ENCODE measurements at regions not wholly inside any gene's neighbourhood (a gene's known extent, or its start where the extent isn't known, plus 50 kb on each side); places are given as distances from the start of the nearest gene placed in this dataset.
"Not testable (repeated sequence)": the region's sequence is repeated elsewhere in the genome, so short reads cannot be mapped to it uniquely, and the experiment has no call there.

DNA sequence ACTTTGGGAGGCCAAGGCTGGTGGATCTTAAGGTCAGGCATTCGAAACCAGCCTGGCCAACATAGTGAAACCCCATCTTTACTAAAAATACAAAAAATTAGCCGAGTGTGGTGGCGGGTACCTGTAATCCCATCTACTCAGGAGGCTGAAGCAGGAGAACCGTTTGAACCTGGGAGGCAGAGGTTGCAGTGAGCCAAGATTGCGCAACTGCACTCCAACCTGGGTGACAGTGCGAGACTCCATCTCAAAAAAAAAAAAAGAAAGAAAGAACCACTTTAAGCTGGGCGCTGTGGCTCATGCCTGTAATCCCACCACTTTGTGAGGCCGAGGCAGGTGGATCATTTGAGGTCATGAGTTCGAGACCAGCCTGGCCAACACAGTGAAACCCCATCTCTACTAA lies 119.8 kb upstream of the NETO1 start:
- DNase-seq, H3K9me3 ChIP-seq, H3K4me3 ChIP-seq, H3K36me3 ChIP-seq, H3K27me3 ChIP-seq: not testable (repeated sequence)

DNA sequence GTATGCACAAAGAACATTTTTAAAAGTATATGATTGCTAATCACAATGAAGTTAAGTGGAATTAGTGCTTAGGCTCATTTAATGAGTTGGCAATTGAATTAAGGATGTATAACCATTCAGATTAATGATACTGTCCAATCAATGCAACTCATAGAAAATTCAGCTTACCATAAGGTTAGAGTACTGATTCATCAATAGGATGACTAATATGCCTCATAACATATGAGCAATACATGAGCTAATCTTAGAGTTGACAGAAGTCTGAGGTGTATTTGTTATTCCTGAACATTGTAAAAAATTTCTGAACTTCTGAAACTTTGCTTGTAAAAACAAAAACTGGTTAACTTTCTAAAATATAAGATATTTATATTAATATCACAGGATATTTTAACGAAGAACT lies 118.3 kb upstream of the NETO1 start:
- no peak for DNase-seq
- no peak overlapping the region for H3K4me3 ChIP-seq
- no peaks in the 10 kb centered on the region for H3K27me3 ChIP-seq
- peaks cover 6% of the 10 kb centered on the region for H3K9me3 ChIP-seq
- H3K36me3 ChIP-seq: no peaks in the 10 kb centered on the region

GRCh38 chr18:72985686-72986085 lies 117.9 kb upstream of the NETO1 start:
- Histone ChIP-seq H3K4me3 (no peak overlapping the region), H3K36me3 (no peaks in the 10 kb centered on the region), H3K27me3 (no peaks in the 10 kb centered on the region), H3K9me3 (peaks cover 6% of the 10 kb centered on the region)
- no peak for DNase-seq

GRCh38 chr18:72984290-72984689 lies 116.5 kb upstream of the NETO1 start:
- Histone ChIP-seq H3K4me3 (no peak overlapping the region), H3K27me3 (no peaks in the 10 kb centered on the region)
- DNase-seq: no peak

GRCh38 chr18:72973841-72974240 lies 106.1 kb upstream of the NETO1 start:
- no peak for DNase-seq
- no peaks in the 10 kb centered on the region for H3K27me3 ChIP-seq
- no peak overlapping the region for H3K4me3 ChIP-seq
- H3K36me3 ChIP-seq: no peaks in the 10 kb centered on the region
- H3K9me3 ChIP-seq: no peaks in the 10 kb centered on the region

More at GRCh38 chr18:72984290-72984689, 116.5 kb upstream of the NETO1 start:
- H3K36me3 ChIP-seq: no peaks in the 10 kb centered on the region
- peaks cover 6% of the 10 kb centered on the region for H3K9me3 ChIP-seq

DNA sequence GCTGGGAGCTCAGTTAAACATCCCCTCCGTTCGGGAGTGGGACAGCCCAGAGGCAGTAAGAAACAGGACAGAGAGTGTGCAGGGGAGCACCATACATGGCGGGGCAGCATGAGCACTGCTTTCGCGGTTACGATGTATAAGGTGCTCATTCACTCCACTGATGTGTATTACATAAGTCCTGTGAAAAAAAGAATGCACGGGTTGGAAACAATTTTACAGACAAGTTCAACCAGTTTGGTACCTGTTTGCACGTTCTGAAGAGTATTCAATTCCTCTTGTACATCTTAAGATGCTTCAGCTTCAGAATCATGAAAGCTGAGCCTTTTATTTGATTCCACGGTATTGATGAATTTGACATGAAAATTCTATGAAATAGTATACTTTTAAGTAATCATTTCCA lies 97.8 kb upstream of the NETO1 start:
- Histone ChIP-seq H3K27me3 (no peaks in the 10 kb centered on the region), H3K36me3 (no peaks in the 10 kb centered on the region), H3K4me3 (no peak overlapping the region), H3K9me3 (no peaks in the 10 kb centered on the region)
- no peak for DNase-seq

DNA sequence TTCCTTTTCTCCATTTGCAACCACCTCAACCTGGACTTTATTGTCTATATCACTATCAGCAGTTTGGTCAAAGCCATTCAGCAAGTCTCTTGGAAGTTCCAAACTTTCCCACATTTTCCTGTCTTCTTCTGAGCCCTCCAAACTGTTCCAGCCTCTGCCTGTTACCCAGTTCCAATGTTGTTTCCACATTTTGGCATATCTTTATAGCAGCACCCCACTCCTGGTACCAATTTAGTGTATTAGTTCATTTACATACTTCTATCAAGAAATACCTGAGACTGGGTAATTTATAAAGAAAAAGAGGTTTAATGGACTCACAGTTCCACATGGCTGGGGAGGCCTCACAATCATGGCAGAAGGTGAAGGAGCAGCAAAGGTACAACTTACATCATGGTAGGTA lies 90.4 kb upstream of the NETO1 start:
- not testable (repeated sequence) for H3K4me3 ChIP-seq, H3K9me3 ChIP-seq, H3K27me3 ChIP-seq, DNase-seq, H3K36me3 ChIP-seq

DNA sequence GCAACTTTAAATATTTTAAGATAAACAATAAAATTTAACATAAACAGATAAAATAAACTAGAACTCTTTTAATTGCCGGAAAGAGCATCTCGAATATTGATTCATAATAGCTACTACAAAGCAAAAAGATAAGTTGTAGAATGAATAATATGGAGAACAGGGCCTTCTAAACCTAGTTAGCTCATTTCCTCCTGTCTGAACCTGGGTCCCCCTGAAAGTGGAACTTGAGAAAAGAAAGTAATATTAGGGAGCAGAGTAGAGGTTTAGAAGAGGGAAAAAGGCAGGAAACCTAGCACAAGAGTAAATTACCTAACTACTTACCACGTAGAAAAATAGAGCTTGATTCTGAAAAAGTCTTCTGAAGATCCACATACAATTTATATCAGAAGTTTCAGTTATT lies 80.7 kb upstream of the NETO1 start:
- H3K27me3 ChIP-seq: no peaks in the 10 kb centered on the region
- H3K4me3 ChIP-seq: no peak overlapping the region
- no peak for DNase-seq
- no peaks in the 10 kb centered on the region for H3K36me3 ChIP-seq
- no peaks in the 10 kb centered on the region for H3K9me3 ChIP-seq

DNA sequence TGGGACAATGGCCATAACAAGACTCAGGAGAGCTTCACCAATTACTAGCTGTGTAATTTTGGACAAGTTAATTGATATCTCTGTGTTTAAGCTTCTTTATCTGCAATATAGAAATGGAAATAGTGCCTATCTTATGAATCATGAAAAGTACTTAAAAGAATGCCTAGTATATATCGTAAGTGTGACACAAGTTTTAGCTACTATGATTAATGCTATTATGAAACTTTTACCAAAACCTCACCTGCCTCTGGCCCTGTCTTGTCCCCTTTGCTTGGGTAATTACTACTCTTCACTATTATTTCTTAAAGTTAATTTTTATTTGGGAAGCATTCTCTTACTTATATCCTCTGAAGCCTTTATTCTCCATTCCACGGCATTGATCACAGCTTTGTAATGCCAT lies 75.0 kb upstream of the NETO1 start:
- no peaks in the 10 kb centered on the region for H3K27me3 ChIP-seq
- no peaks in the 10 kb centered on the region for H3K9me3 ChIP-seq
- no peak for DNase-seq
- H3K36me3 ChIP-seq: no peaks in the 10 kb centered on the region
- H3K4me3 ChIP-seq: no peak overlapping the region

- Histone ChIP-seq H3K27me3 (no peaks in the 10 kb centered on the region), H3K36me3 (no peaks in the 10 kb centered on the region), H3K4me3 (no peak overlapping the region), H3K9me3 (no peaks in the 10 kb centered on the region)
- no peak for DNase-seq
Observed at GRCh38 chr18:72940986-72941385, 73.2 kb upstream of the NETO1 start.

DNA sequence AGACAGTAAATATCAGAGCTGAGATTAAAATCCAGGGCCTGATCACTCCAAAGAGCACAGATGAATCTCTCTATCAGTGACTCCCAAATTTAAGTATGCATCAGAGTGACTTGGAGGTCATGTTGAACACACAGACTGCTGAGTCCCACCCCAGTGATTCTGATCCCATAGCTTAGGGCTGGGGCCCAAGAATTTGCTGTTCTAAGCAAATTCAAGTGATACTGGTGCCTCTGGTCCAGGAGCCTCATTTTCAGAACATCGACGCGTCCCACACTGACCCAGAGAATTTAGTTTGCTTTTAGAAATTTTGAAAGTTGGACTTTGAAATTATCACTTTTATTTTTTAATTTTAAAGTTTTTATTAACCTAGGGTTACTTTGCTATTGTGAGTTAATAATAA lies 72.7 kb upstream of the NETO1 start:
- DNase-seq: no peak
- no peaks in the 10 kb centered on the region for H3K27me3 ChIP-seq
- H3K4me3 ChIP-seq: no peak overlapping the region
- no peaks in the 10 kb centered on the region for H3K9me3 ChIP-seq
- H3K36me3 ChIP-seq: no peaks in the 10 kb centered on the region

DNA sequence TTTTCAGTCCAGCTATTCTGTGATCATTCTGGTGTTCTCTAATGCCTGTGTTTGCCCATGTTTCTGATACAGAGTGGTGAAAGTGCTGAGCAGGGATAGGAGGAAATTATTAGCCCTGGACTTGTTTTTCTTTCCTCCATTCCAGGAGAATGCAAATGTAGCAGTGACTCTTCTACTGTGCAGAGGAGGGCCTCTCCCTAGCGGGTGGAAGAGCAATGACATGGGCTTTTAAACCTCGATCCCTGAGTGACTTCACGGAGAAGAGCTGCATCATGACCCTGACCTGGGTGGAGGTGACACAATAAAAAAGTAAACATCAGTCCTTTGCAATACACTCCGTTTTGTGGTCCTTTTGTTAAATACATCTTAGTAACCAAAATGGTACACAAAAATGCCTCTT lies 68.0 kb upstream of the NETO1 start:
- Histone ChIP-seq H3K36me3 (no peaks in the 10 kb centered on the region), H3K4me3 (no peak overlapping the region), H3K27me3 (no peaks in the 10 kb centered on the region), H3K9me3 (no peaks in the 10 kb centered on the region)
- no peak for DNase-seq

GRCh38 chr18:72922895-72923294 lies 55.1 kb upstream of the NETO1 start:
- Histone ChIP-seq H3K27me3 (no peaks in the 10 kb centered on the region), H3K9me3 (no peaks in the 10 kb centered on the region), H3K36me3 (no peaks in the 10 kb centered on the region), H3K4me3 (no peak overlapping the region)
- no peak for DNase-seq

All from MG63 (cell line).